ENCODE measurements at regions not wholly inside any gene's neighbourhood (a gene's known extent, or its start where the extent isn't known, plus 50 kb on each side); places are given as distances from the start of the nearest gene placed in this dataset.
"Not testable (repeated sequence)": the region's sequence is repeated elsewhere in the genome, so short reads cannot be mapped to it uniquely, and the experiment has no call there.

GRCh38 chr11:16598032-16598431 lies 140.4 kb upstream of the C11orf58 start:
- no peak for ATAC-seq (replicated peaks)
- no peak overlapping the region for H3K27ac Mint-ChIP-seq
- no peaks in the 10 kb centered on the region for H3K4me1 Mint-ChIP-seq (ENCODE audit: low read depth in 2 of 2)
- no peak overlapping the region for H3K4me3 Mint-ChIP-seq
- no peaks in the 10 kb centered on the region for H3K36me3 Mint-ChIP-seq (ENCODE audit: insufficient read depth)
- no peaks in the 10 kb centered on the region for H3K9me3 Mint-ChIP-seq
- peaks cover 17 to 21% of the 10 kb centered on the region in 2 donors for H3K27me3 Mint-ChIP-seq
- DNase-seq, result no peak

GRCh38 chr11:16596231-16596630 lies 142.2 kb upstream of the C11orf58 start:
- DNase-seq (no peak), ATAC-seq (replicated peaks) (no peak)
- H3K4me3 Mint-ChIP-seq, result no peak overlapping the region
- no peaks in the 10 kb centered on the region for H3K36me3 Mint-ChIP-seq (ENCODE audit: insufficient read depth)
- H3K27me3 Mint-ChIP-seq, result peaks cover 6 to 15% of the 10 kb centered on the region in 2 donors
- H3K4me1 Mint-ChIP-seq (ENCODE audit: low read depth in 2 of 2), result no peaks in the 10 kb centered on the region
- no peak overlapping the region for H3K27ac Mint-ChIP-seq
- H3K9me3 Mint-ChIP-seq, result no peaks in the 10 kb centered on the region

- DNase-seq, result no peak
- no peak for ATAC-seq (replicated peaks)
- no peak overlapping the region for H3K27ac Mint-ChIP-seq
- no peaks in the 10 kb centered on the region for H3K36me3 Mint-ChIP-seq (ENCODE audit: insufficient read depth)
- peaks cover 0 to 6% of the 10 kb centered on the region in 2 donors for H3K27me3 Mint-ChIP-seq
- no peaks in the 10 kb centered on the region for H3K9me3 Mint-ChIP-seq
- H3K4me1 Mint-ChIP-seq (ENCODE audit: low read depth in 2 of 2), result no peaks in the 10 kb centered on the region
- no peak overlapping the region for H3K4me3 Mint-ChIP-seq
These were observed 147.3 kb upstream of the C11orf58 start for GRCh38 chr11:16591157-16591556.

- Mint-ChIP-seq H3K9me3 (peaks cover 0 to 2% of the 10 kb centered on the region in 2 donors), H3K4me3 (no peak overlapping the region), H3K27me3 (peaks cover 0 to 6% of the 10 kb centered on the region in 2 donors), H3K4me1 (ENCODE audit: low read depth in 2 of 2) (no peaks in the 10 kb centered on the region), H3K27ac (no peak overlapping the region), H3K36me3 (ENCODE audit: insufficient read depth) (no peaks in the 10 kb centered on the region)
- ATAC-seq (replicated peaks) (no peak), DNase-seq (no peak)
These were observed 150.8 kb upstream of the C11orf58 start for GRCh38 chr11:16587670-16588069.

- ATAC-seq (replicated peaks), result no peak
- H3K27ac Mint-ChIP-seq, result no peak overlapping the region
- no peaks in the 10 kb centered on the region for H3K27me3 Mint-ChIP-seq
- no peak for DNase-seq
- peaks cover 0 to 2% of the 10 kb centered on the region in 2 donors for H3K9me3 Mint-ChIP-seq
- H3K4me1 Mint-ChIP-seq (ENCODE audit: low read depth in 2 of 2), result no peaks in the 10 kb centered on the region
- no peaks in the 10 kb centered on the region for H3K36me3 Mint-ChIP-seq (ENCODE audit: insufficient read depth)
- no peak overlapping the region for H3K4me3 Mint-ChIP-seq
These were observed 153.9 kb upstream of the C11orf58 start for GRCh38 chr11:16584569-16584968.

GRCh38 chr11:16581078-16581477 lies 157.4 kb upstream of the C11orf58 start:
- not testable (repeated sequence) for H3K36me3 Mint-ChIP-seq (ENCODE audit: insufficient read depth); DNase-seq; ATAC-seq (replicated peaks); H3K27me3 Mint-ChIP-seq; H3K27ac Mint-ChIP-seq; H3K9me3 Mint-ChIP-seq; H3K4me3 Mint-ChIP-seq; H3K4me1 Mint-ChIP-seq (ENCODE audit: low read depth in 2 of 2)

- no peak for ATAC-seq (replicated peaks)
- H3K27me3 Mint-ChIP-seq, result no peaks in the 10 kb centered on the region
- peaks cover 0 to 4% of the 10 kb centered on the region in 2 donors for H3K9me3 Mint-ChIP-seq
- H3K36me3 Mint-ChIP-seq (ENCODE audit: insufficient read depth), result no peaks in the 10 kb centered on the region
- DNase-seq, result no peak
- H3K27ac Mint-ChIP-seq, result no peak overlapping the region
- H3K4me1 Mint-ChIP-seq (ENCODE audit: low read depth in 2 of 2), result no peaks in the 10 kb centered on the region
- no peak overlapping the region for H3K4me3 Mint-ChIP-seq
These were observed 161.0 kb upstream of the C11orf58 start for GRCh38 chr11:16577490-16577889.

GRCh38 chr11:16574889-16575288 lies 163.6 kb upstream of the C11orf58 start:
- H3K9me3 Mint-ChIP-seq; H3K4me3 Mint-ChIP-seq; H3K27me3 Mint-ChIP-seq; H3K36me3 Mint-ChIP-seq (ENCODE audit: insufficient read depth); H3K27ac Mint-ChIP-seq; ATAC-seq (replicated peaks); DNase-seq; H3K4me1 Mint-ChIP-seq (ENCODE audit: low read depth in 2 of 2): not testable (repeated sequence)

GRCh38 chr11:16572945-16573344 lies 165.5 kb upstream of the C11orf58 start:
- DNase-seq (no peak), ATAC-seq (replicated peaks) (no peak)
- Mint-ChIP-seq H3K27ac (no peak overlapping the region), H3K4me3 (no peak overlapping the region), H3K4me1 (ENCODE audit: low read depth in 2 of 2) (no peaks in the 10 kb centered on the region), H3K36me3 (ENCODE audit: insufficient read depth) (no peaks in the 10 kb centered on the region), H3K9me3 (no peaks in the 10 kb centered on the region), H3K27me3 (no peaks in the 10 kb centered on the region)

DNA sequence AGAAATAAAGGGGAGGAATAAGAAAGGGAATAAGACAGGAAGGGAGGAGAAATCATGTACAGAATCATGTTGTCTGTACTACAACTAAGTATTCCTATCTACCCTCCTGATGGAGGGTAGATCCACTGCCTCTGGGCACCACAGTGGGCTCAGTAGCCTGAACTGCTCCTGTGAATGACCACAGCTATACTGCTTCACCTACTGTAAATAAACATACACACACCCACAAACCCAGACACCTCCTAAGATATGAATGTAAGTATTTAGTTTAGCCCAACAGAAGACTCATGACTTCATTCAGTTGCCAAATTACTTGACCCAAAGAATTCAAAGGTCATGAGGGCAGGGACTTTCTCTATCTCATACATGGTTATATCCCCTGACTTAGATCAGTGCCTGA lies 177.3 kb upstream of the C11orf58 start:
- ATAC-seq (replicated peaks) (no peak), DNase-seq (no peak)
- Mint-ChIP-seq H3K36me3 (ENCODE audit: insufficient read depth) (no peaks in the 10 kb centered on the region), H3K4me3 (no peak overlapping the region), H3K9me3 (peaks cover 2 to 14% of the 10 kb centered on the region in 2 donors), H3K27ac (no peak overlapping the region), H3K4me1 (ENCODE audit: low read depth in 2 of 2) (no peaks in the 10 kb centered on the region), H3K27me3 (peaks cover 0 to 8% of the 10 kb centered on the region in 2 donors)

- Mint-ChIP-seq H3K9me3 (peaks cover 2 to 14% of the 10 kb centered on the region in 2 donors), H3K27ac (no peak overlapping the region), H3K4me3 (no peak overlapping the region), H3K27me3 (peaks cover 0 to 8% of the 10 kb centered on the region in 2 donors), H3K36me3 (ENCODE audit: insufficient read depth) (no peaks in the 10 kb centered on the region), H3K4me1 (ENCODE audit: low read depth in 2 of 2) (no peaks in the 10 kb centered on the region)
- ATAC-seq (replicated peaks), result no peak
- DNase-seq, result no peak
These were observed 180.0 kb upstream of the C11orf58 start for GRCh38 chr11:16558494-16558893.

- DNase-seq (no peak), ATAC-seq (replicated peaks) (no peak)
- no peaks in the 10 kb centered on the region for H3K4me1 Mint-ChIP-seq (ENCODE audit: low read depth in 2 of 2)
- no peaks in the 10 kb centered on the region for H3K27me3 Mint-ChIP-seq
- no peaks in the 10 kb centered on the region for H3K36me3 Mint-ChIP-seq (ENCODE audit: insufficient read depth)
- H3K9me3 Mint-ChIP-seq, result peaks cover 0 to 6% of the 10 kb centered on the region in 2 donors
- no peak overlapping the region for H3K4me3 Mint-ChIP-seq
- no peak overlapping the region for H3K27ac Mint-ChIP-seq
These were observed 182.5 kb upstream of the C11orf58 start for GRCh38 chr11:16555956-16556355.

DNA sequence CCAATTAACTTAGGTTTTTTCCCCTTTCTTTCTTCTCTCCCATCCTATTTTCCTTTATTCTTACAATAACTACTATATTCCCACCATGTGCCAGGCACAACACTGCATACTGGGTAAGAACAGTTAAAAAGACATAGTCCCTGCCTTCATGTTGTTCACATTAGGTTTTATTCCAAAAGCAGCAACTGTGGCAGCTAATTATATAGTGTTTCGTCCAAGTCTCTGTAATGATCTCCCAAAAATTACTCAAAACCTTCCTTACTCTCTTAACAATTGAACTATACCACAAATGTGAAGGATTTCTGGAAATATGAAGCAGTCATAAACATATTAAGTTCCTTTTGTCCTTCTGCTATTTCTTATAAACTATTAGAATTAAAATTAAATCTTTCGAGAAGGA lies 184.1 kb upstream of the C11orf58 start:
- Mint-ChIP-seq H3K4me1 (ENCODE audit: low read depth in 2 of 2) (no peaks in the 10 kb centered on the region), H3K9me3 (peaks cover 0 to 4% of the 10 kb centered on the region in 2 donors)
- ATAC-seq (replicated peaks), result no peak

DNA sequence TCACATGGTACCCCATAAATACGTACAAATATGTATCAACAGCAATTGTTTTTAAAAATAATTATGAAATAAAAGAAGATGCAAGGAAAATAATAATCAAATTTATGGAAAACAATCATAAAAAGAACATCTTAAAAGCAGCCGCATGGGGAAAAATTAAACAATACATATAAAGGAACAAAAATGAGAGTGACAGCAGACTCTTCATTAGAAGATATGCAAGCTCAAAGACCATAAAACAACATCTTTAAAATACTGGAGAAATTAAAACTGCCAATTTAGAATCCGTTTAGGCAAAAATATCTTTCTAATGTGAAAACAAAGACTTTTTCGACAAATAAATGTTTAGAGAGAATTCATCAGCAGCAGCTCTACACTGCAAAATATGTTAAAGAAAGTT lies 190.6 kb upstream of the C11orf58 start:
- no peak for DNase-seq
- H3K36me3 Mint-ChIP-seq (ENCODE audit: insufficient read depth), result no peaks in the 10 kb centered on the region
- peaks cover 8 to 9% of the 10 kb centered on the region in 2 donors for H3K9me3 Mint-ChIP-seq
- H3K4me3 Mint-ChIP-seq, result no peak overlapping the region
- no peaks in the 10 kb centered on the region for H3K4me1 Mint-ChIP-seq (ENCODE audit: low read depth in 2 of 2)
- H3K27me3 Mint-ChIP-seq, result no peaks in the 10 kb centered on the region
- ATAC-seq (replicated peaks), result no peak
- H3K27ac Mint-ChIP-seq, result no peak overlapping the region

More for the DNA sequence above, 184.1 kb upstream of the C11orf58 start:
- Mint-ChIP-seq H3K27me3 (no peaks in the 10 kb centered on the region), H3K27ac (no peak overlapping the region), H3K4me3 (no peak overlapping the region), H3K36me3 (ENCODE audit: insufficient read depth) (no peaks in the 10 kb centered on the region)
- no peak for DNase-seq

- no peak for DNase-seq
- ATAC-seq (replicated peaks), result no peak
- Mint-ChIP-seq H3K27ac (no peak overlapping the region), H3K4me3 (no peak overlapping the region), H3K4me1 (ENCODE audit: low read depth in 2 of 2) (no peaks in the 10 kb centered on the region), H3K27me3 (no peaks in the 10 kb centered on the region), H3K36me3 (ENCODE audit: insufficient read depth) (no peaks in the 10 kb centered on the region), H3K9me3 (peaks cover 4 to 8% of the 10 kb centered on the region in 2 donors)
These were observed 187.3 kb upstream of the SOX6 start for GRCh38 chr11:16543642-16544041.
